Astrocyte of the spinal cord (primary cell): ENCODE measurements at regions not wholly inside any gene's neighbourhood (a gene's known extent, or its start where the extent isn't known, plus 50 kb on each side); places are given as distances from the start of the nearest gene placed in this dataset.
A peak's percentile ranks its signal among the peaks of the same experiment; 100 is the strongest.

Experiments used
- DNase-seq: peaks from one replicate; pipeline ENCODE4 v3.0.0; 2011; ENCODE audit warnings: low read depth, low spot score
- H3K4me3 ChIP-seq: 2 replicates; pipeline ENCODE4 v1.5.1; 2011; ENCODE audit warnings: low read depth, mild to moderate bottlenecking, low read length, moderate library complexity
- CTCF ChIP-seq: IDR thresholded peaks from 2 replicates; pipeline ENCODE4 v1.5.1; 2012; ENCODE audit warnings: low read depth, mild to moderate bottlenecking, low read length, inconsistent platforms
- in situ Hi-C: cut with HindIII; loops from 2 replicates; pipeline ENCODE4 v1.10.0; 2017; ENCODE audit warnings: low sequenced_read_pairs

GRCh38 chr4:137238456-137239162 lies 293.7 kb downstream of the PCDH18 start:
- no peak for TF ChIP-seq CTCF
- H3K4me3 ChIP-seq: no peak overlapping the region
- no peak for DNase-seq
- in situ Hi-C loops: no loop called here

- TF ChIP-seq CTCF: peak; percentile 34
- no peak for DNase-seq
- in situ Hi-C loops: no loop called here
- H3K4me3 ChIP-seq: no peak overlapping the region
Measured at GRCh38 chr4:137226900-137227299, 305.4 kb downstream of the PCDH18 start.

GRCh38 chr4:137226221-137226620 lies 306.1 kb downstream of the PCDH18 start:
- H3K4me3 ChIP-seq: no peak overlapping the region
- no peak for TF ChIP-seq CTCF
- in situ Hi-C loops: no loop called here
- DNase-seq: no peak

- H3K4me3 ChIP-seq: no peak overlapping the region
- no peak for TF ChIP-seq CTCF
- DNase-seq: peak; percentile 24
- in situ Hi-C loops: no loop called here
Measured at GRCh38 chr4:137213372-137214173, 318.7 kb downstream of the PCDH18 start.

GRCh38 chr4:137212601-137213000 lies 319.7 kb downstream of the PCDH18 start:
- DNase-seq: no peak
- TF ChIP-seq CTCF: no peak
- in situ Hi-C loops: no loop called here
- no peak overlapping the region for H3K4me3 ChIP-seq

- no peak for TF ChIP-seq CTCF
- no peak overlapping the region for H3K4me3 ChIP-seq
- in situ Hi-C loops: no loop called here
- no peak for DNase-seq
Measured at GRCh38 chr4:137209240-137209639, 323.1 kb downstream of the PCDH18 start.
